ENCODE measurements at regions not wholly inside any gene's neighbourhood (a gene's known extent, or its start where the extent isn't known, plus 50 kb on each side); places are given as distances from the start of the nearest gene placed in this dataset.
"Not testable (repeated sequence)": the region's sequence is repeated elsewhere in the genome, so short reads cannot be mapped to it uniquely, and the experiment has no call there.

DNA sequence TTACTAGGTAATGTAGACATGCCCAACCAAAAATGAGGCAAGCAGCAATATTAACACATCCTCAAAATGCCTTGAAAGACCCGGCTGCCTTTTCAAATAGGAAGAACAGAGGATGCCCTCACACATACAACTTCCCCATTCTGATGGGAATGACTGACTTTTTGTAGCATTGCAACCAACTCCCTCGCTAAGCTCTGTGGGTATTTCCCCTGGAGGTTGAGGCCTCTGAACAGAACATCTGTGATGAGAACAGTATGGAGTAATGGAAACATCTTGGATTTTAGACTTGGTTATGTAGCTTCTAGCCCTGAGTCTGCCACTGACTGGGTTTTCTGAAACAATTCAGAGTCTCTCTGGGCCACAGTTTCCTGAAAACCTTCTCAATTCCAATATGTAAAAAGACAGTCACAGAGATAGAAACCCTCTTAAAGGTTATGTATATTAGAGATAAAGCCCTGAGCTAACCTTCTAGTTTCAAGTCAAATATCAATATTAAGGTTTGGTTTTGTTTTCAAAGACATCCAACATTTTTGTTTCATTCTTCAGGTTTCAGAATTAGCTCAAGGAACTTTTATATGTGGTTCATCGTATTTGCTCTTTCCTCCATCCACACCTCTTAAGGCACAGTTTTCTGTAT lies 311.5 kb downstream of the SETD4 start:
- DNase-seq (ENCODE audit: low spot score): no peak

DNA sequence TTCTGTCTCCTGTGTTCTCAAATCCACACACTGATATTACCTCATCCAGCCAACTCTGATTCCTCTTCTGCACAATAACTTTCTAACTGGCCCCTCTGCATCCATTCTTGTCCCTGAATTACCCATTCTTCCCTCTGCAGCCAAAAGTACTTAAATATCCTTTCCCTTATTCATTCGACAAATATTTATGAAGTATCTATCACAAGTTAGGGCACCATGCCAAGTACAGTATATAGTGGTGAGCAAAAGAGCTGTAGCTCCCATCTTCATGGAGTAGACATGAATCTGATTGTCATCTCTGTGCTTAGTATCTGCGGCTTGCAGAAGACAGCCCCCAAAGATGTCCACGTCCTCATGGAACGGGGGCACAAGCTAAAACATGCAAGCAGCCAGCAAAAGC lies 316.8 kb downstream of the SETD4 start:
- no peak for DNase-seq (ENCODE audit: low spot score)

DNA sequence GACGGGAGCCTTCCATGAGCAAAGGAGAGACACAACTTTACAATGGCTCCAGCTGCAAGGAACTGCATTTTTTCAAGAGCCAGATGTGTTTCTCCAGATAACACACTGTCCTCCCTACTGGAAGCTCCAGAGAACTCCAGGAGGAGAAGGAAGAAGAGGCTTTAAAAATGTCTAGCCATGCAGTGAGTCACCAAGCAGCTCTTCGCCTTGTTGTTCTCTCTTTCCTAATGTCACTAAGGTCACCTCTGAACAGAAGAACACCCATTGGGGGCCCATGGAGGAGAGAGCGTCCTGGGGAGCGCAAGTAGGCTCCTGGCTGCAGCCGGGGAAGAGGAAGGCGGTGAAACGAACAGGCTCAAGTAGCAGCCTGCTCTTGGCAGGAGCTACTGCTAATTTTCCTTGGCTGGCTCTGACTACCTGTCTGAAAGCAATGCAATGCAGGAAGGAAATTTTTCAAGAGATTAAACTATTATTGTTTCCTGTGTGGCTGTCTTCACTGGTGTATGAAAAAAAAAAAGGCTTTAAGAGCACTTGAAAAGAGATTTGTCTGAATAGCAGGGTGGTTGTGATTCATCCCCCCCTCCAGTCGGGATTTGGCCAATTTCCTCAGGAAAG lies 321.9 kb downstream of the SETD4 start:
- DNase-seq (ENCODE audit: low spot score): peak; percentile 5

DNA sequence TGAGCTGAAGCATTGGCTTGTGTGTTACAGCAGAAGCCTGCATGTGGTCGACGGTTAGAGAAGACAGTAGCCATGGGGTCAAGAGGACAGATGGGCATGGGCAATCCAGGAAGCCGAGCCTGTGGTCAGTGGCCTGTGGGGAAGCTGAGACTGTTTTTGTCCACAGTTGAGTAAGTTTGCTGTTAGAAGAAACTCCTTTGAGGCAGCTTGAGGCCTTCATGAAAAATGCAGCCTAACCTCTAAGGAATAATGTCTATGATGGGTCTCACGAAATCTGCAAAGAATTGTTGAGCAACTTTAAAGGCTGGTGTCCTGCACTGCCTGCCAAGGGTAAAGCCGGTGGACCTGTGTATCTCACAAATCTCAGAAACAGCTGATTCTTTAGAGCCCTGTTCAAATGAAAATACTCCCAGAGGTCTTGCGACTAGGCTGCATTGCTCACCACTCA lies 322.4 kb downstream of the SETD4 start:
- DNase-seq (ENCODE audit: low spot score): peak; percentile 11

DNA sequence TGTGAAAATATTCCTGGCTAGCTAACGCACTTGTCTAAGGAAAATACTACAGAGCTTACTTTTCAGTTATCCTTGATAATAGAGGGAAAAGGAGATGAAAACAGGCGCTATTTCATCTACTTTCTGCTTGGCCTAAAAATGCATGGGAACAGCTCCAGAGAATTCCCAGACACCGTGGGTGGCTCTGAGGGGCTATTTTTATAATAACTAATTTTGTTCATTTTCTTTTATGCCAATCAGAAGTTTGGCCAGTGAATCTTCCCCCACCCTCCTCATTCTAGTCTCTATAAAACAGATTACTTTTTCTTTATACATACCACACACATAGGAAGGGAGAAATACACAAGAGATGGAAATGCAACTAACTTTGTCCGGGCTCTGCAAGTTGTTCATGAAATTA lies 322.9 kb downstream of the SETD4 start:
- no peak for DNase-seq (ENCODE audit: low spot score)

DNA sequence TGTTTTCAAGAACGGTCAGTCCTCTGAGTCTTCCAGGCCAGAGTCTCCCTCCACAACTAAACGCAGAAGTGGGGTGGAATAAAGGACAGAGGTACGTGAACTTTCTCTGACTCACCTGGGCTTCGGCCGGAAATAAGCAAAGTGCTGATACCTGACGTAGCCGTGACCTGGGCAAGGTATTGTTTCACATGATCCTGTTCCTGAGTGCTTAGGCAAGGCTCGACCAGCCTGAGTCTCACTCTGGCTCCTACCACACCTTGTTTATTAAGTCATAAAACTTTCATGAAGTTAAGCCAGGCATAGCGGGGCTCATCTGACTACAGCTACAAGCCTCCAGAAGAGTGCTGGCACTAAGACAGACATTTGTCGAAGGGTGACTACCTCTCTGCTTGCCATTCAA lies 327.5 kb downstream of the SETD4 start:
- no peak for DNase-seq (ENCODE audit: low spot score)

DNA sequence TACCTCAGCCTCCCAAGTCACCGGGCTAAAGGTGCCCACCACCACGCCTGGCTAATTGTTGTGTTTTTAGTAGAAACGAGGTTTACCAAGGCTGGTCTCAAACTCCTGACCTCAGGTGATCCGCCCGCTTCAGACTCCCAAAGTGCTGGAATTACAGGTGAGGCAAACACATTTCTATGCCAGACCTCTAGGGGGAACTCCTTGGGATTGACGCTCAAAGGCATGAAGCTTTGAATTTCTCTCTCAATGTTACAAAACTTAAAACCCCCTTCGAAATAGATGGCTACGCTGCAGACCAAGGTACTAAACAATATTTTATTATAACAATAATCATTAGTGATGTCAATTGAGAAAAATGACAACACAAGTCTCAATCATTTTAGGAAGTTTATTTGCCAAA lies 330.0 kb downstream of the SETD4 start:
- DNase-seq (ENCODE audit: low spot score): no peak

DNA sequence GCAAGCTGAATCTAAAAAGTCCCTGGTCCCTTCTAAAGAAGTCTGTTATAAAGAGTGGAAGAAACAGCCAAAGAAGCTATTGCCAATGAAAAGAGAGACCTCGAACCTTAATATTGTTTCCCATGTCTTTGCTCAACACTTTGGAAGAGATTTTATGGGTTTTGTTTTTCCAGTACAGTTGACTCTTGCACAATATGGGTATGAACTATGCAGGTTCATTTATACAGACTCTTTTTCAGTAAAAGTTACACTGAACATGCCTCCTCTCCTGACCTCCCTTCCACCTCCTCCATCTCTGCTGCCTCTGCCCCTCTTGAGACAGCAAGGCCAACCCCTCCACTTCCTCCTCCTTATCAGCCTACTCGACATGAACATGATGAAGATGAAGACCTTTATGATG lies 332.5 kb downstream of the SETD4 start:
- no peak for DNase-seq (ENCODE audit: low spot score)

DNA sequence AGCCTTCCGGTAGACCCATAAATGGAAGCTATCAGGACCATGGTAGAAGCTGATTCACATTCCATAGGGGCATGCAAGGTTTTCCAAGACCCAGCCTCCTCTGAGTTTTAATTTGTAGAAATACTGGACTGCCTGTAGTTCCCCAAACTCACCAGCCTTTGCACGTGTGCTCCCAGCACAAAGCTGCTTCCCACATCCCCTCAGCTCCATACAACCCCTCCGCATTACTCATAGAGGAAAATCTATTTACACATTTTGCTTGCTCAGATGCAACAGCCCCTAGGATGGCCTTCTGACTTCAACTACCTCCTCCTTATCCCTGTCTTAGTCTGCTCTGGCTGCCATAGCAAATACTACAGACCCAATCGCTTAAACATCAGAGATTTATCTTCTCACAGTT lies 336.2 kb downstream of the SETD4 start:
- DNase-seq (ENCODE audit: low spot score): no peak

DNA sequence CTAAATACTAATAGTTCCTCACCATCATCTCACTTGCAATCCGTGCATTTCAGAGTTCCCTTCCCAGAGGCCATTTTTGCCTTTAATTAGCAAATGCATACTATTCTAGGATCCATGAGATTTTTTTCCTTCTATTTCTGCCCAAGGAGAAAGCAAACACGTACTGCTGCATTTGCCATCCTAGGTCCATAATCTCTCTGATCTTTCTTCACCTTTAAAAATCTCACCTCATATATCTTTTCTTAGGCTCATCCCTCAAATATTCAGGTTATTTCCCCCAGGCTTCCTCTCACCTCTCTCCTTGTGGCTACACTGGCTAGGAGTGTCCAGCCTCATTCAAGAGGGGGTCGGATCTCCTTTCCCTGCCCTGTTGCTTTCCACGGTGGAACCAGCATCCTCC lies 338.6 kb downstream of the SETD4 start:
- no peak for DNase-seq (ENCODE audit: low spot score)

DNA sequence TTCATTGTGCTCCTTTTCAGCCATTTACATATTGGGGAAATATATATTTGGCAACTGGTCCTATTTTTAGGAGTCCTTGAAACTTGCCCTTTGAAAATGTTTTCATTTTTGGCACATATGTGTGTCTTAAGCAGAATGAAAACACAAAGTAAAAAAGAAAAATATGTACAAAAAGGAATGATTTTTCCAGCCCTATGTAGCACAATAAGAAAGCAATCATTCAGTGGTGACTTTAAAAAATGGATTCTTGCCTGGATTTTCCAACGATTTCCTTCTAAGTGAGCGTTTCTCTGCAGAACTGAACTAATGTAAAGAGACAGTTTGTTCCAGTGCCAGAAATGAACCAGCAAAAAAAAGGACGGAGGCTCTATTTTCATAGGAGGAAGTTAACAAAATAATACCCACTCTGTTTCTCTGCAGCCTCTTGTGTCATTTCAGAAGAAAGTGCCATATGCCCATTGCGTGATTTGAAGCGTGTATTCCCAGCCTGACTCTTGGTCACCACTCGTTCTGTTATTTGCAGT lies 340.1 kb downstream of the SETD4 start:
- no peak for DNase-seq (ENCODE audit: low spot score)

DNA sequence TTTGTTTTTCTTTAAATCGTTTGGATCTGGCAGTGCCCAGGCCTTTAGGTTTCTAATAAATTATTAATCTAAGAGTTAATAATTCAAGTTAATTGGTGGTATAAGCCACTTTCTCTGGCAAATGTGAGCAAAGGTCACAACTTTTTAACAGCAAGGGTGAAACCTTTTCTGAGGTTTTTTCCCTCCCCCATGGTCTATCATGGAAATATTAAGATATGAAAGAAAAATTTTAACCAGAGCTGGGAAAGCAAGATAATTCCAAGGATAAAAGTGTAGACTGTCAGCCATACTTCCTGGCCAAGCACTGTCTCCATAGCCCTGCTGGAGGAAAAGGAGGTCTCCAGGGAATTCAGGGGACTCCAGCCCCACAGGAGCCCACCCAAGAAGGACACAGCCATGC lies 341.2 kb downstream of the SETD4 start:
- no peak for DNase-seq (ENCODE audit: low spot score)

DNA sequence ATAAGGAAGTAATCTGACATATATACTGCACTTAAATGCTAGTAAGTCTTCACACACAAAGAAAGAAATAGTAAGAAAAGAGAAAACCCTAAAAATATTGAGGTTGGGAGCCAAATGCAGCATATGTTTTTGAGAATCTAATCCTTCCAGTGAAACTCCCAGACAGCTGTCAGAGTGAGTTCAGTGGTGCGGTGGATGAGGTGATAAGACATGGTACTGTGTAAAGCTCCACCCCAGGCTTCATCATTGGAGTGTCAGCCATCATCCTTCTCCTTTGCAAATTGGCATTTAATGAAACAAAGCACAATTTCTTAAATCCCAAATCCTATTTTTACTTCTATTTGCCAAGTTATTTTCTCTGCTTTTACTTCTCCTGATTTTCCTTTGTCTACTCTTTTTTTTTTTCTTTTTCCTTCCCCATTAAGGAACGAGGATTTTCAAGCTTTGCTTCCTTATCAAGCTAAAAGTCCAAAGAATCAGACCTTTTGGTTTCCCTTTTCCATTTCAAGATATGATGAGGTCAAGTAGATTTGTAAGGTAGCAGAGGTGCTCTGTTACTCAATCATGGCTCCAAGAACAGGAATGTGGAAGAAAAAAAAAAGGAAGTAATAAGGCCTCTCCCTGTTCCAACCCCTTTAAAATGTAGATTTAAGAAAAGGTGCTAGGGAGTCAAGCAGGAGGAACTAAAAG lies 343.3 kb downstream of the SETD4 start:
- no peak for DNase-seq (ENCODE audit: low spot score)

DNA sequence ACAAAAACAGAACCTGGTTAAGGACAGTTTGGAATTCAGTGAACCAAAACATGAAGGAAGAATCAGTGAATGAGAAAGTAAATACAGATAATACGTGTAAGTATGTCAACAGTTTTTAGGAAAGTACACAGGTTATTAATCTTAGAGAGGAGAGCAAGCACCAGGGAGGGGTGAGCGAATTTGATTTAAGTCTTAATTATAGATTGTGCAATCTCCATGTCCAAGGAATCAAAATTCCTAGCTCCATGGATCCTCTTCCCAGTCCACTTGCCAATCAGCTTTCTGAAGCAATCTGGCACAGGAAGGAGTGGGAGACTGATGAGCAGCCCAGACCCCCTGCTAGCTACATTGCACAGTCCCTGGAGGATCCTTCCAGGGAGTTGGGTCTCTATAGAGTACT lies 346.4 kb downstream of the SETD4 start:
- DNase-seq (ENCODE audit: low spot score): no peak

DNA sequence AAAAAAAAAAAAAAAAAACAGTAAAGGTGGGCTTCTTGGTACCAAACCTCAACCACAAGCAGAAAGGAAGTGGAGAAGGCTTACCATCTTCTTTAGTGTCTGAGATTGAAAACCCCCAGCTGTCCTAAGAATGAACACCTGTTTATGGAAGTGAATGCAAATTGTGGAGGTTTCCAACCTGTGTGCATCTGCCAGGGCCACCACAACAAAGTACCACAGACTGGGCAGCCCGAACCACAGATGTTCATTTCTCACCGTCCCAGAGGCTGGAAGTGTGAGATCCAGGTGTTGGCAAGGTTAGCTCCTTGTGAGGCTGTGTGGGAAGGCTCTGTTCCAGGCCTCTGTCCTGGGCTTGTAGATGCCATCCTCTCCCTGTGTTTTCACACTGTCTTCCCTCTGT lies 348.7 kb downstream of the SETD4 start:
- no peak for DNase-seq (ENCODE audit: low spot score)

DNA sequence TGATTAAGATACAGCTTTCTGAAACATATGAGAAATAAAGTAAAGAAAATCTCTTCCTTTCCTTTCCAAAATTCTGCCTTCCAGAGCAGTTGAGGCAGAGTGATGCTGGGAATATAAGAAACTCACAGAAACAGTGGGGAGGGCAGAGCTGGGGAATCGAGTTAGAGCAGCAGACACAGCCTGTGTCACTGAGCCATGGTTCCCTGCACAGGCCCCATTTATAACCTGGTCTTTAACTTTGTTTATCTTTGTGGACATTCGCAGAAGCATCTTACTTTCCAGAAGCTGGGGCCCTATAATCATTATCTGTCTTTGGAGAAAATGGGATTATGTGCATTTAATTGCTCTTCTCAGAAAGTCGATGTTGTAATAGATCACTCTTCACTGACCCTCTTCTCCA lies 349.1 kb downstream of the SETD4 start:
- no peak for DNase-seq (ENCODE audit: low spot score)

DNA sequence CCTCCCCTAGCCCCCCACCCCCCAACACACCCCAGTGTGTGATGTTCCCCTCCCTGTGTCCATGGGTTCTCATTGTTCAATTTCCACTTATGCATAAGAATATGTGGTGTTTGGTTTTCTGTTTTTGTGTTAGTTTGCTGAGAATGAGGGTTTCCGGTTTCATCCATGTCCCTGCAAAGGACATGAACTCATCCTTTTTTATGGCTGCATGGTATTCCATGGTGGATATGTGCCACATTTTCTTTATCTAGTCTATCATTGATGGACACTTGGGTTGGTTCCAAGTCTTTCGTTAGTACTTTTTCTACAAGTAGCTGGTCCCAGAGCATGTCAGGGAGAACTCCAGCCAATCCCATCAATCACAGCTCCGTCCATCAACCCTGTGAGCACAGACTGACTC lies 350.3 kb downstream of the SETD4 start:
- not testable (repeated sequence) for DNase-seq (ENCODE audit: low spot score)

DNA sequence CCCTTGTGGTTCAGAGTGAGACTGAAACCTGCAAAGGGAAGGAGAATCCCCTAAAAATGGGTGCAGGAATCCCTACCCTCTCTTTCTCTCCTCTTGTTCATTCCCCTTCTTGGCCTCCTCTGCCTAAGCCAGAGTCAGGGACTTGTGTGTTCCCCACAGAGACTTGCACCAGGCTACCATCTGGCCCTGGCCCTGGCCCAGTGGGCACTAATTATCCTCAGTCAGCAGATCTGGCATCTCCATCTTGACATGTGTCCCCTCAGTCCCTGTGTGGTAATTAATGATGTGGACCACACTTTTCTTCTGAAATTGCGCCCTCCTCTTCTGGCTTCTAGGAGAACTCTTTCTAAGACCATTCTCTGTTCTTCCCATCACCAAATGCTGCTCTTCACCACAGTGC lies 354.4 kb downstream of the SETD4 start:
- no peak for DNase-seq (ENCODE audit: low spot score)

DNA sequence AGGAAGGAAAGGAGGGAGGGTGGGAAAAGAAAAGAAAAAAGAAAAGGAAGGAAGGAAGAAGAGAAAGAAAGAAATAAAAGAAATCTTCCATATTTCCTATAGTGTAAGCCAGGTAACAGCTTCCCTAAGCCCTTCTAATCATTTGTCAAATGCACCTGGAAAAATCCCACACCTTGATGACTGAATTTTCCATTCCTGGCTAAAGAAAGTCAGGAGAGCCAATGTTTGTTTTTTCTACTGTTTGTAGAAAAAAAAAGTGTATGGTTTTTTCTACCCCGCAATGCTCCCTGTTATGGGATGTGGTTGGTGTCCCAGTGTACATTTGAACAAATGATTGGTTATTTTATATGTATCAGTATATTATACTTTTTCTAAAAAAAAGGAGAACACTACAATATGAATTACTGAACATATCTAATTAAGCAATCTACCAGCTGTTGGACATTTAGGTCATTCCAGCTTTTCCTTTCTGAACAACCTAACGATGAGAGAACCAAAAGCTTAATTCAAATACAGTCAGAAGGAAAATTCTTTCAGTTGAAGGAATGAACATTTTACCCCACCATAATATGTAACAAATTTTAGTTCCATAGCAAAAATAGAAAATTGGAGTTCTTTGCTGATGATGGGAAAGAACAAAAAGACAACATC lies 355.0 kb downstream of the SETD4 start:
- no peak for DNase-seq (ENCODE audit: low spot score)

DNA sequence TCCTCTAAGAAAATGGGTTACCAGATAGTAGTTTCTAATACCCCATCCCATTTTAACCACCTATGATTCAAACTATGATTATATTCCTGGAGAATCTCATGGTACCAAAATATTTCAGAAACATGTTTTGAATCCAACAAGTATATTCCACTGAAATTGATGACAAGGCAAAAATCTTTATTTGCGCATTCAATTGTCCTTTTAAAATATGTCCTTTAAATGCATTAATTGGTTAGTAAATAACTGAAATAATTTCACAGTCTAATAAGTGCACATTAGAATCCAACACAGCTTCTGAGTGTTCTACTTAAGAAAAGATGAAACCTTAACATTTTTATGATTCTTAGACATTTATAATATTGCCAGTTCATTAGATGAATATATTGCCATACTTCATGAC lies 356.6 kb downstream of the SETD4 start:
- no peak for DNase-seq (ENCODE audit: low spot score)

DNA sequence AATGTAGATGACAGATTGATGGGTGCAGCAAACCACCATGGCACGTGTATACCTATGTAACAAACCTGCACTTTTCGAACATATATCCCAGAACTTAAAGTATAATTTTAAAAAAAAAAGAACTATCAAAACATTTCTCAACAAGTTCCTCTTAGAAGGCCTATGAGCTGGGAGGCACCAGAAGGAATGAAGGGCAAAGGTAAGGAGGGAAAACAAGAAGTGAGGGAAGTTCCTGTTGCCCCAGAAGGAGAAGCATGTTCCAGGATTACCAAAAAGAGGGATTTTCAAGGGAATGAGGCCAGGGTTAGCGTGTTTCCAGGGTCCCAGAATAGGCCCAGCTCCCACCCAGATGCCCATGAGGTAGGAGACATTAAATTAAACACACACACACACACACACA lies 361.0 kb downstream of the SETD4 start:
- DNase-seq (ENCODE audit: low spot score): no peak

DNA sequence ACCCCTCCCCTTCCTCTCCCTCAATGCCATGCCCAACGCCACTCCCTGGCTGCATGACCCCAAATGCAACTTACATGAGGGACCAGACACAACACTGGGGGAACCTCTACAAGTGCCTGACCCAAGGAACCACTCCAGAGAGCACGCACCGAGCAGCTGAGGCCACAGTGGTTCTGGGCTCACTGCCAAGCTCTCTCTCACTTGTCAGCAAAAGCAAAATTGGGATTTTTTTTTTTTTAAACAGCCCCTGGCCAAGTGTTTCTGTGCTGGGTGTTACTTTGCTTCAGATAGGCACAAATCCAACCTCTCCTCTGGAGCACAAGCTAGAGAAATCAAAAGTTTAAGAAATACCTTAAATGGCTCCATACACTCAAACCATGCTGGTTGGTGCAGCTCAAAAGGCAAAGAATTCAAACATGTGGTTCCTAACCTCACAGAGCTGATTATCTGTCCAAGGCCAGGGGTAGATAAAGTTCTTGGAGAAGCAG lies 363.0 kb downstream of the SETD4 start:
- DNase-seq (ENCODE audit: low spot score): peak; percentile 24

DNA sequence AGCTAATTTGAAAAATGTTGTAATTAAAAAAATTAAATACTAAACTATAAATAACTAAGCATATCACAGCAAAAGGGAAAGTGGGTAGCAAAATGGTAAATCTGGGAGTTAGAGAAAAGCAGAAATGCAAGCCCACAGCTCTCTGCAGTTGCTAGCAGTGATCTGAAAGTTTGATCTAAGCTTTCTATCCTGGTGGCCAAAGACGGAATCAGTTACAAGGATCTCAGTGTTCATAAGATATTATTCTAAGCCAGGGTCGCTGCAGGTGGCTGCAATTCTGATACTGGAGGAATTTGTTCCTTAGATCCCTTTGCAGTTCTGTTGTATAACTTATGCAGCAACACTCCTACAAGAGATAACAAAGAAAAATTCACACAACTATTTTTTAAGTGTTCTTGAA lies 363.7 kb downstream of the SETD4 start:
- DNase-seq (ENCODE audit: low spot score): no peak

Data from AG08396 (cell line).